Activated T-helper 17 cell treated with anti-CD3 and anti-CD28 coated beads, Interleukin-2, amount 50 U/mL, for 72 hours (primary cell): ENCODE measurements at regions not wholly inside any gene's neighbourhood (a gene's known extent, or its start where the extent isn't known, plus 50 kb on each side); places are given as distances from the start of the nearest gene placed in this dataset.

Source experiments
- ATAC-seq: fragments of 150-1000 bp; cut with Tn5 transposase; replicated peaks from 2 replicates; pipeline ENCODE4 v1.10.0; 2021; ENCODE audit warnings: mild to moderate bottlenecking, moderate library complexity
- H3K27ac Mint-ChIP-seq: one replicate; pipeline ENCODE4 v1.8.0; 2022; ENCODE audit warnings: mixed read lengths
- H3K27me3 Mint-ChIP-seq: one replicate; pipeline ENCODE4 v1.8.0; 2022; ENCODE audit warnings: mixed read lengths
- H3K36me3 Mint-ChIP-seq: one replicate; pipeline ENCODE4 v1.8.0; 2022; ENCODE audit warnings: low read depth, mild to moderate bottlenecking, mixed read lengths
- H3K4me1 Mint-ChIP-seq: one replicate; pipeline ENCODE4 v1.8.0; 2022; ENCODE audit warnings: mixed read lengths
- H3K4me3 Mint-ChIP-seq: one replicate; pipeline ENCODE4 v1.8.0; 2022; ENCODE audit warnings: mild to moderate bottlenecking, mixed read lengths
- H3K9me3 Mint-ChIP-seq: one replicate; pipeline ENCODE4 v1.8.0; 2022; ENCODE audit warnings: mixed read lengths

DNA sequence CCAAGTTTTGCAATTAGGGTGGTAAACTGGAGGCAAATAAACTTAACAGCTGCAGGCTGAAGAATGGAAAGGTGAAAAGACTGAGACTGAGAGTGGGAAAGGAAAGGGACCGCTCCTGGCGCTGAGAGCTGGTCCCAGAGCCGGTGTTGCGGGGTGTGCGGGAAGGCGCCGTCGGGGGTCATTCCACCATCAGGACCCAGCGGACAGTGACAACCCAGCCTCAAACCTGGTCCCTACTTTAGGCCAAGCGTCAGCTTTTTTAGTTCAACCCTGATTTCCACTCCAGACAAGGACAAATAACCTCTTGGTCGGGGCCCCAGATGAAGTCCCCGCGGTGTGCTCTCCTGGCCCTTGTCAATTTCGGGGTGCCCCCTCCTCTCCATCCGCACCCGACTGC, 145.8 kb upstream of the ETS2 start:
- Mint-ChIP-seq H3K27ac (no peak overlapping the region), H3K27me3 (peaks cover 51% of the 10 kb centered on the region), H3K9me3 (no peaks in the 10 kb centered on the region), H3K36me3 (peaks cover 5% of the 10 kb centered on the region), H3K4me1 (peaks cover 5% of the 10 kb centered on the region), H3K4me3 (peak overlapping the region; percentile 48)
- ATAC-seq: no peak

DNA sequence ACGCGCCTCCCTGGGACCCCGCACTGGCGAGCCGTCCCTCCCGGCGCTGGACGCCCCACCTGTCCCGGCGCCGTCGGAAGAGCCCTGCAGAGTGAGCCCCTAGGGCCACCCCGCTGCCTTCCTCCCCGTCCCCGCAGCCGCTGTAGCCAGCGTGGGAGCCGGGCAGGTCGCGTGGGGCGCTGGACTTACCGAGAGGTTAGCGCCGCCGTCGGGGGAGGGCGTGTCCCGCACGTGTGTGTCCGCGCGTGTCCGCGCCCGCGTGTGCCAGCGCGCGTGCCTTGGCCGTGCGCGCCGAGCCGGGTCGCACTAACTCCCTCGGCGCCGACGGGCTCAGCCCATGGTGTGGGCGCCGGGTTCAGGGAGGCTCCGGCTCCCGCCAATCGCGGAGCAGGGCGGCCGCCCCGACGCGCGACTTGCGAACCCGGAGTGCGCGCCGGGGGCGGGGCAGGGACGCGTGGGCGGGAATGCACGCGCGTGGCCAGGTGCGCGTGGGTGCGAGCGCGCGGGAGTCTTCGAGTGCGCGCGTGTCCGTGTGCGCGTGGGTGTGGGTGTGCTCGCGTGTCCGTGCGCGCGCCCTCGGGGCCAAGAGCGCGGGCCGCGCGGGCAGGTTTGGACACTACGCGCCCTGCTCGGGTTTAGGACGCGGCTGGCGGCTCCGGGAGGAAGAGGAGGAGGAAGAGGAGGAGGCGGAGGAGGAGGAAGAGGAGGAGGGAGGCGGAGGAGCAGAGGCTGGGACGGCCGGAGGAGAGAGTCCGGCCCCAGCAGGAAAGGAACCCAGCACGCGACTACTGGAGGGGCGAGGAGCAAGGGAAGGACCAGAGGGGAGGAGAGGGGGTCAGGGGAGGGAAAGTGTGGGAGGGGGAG, 145.2 kb upstream of the ETS2 start:
- no peaks in the 10 kb centered on the region for H3K9me3 Mint-ChIP-seq
- peaks cover 47% of the 10 kb centered on the region for H3K27me3 Mint-ChIP-seq
- H3K4me3 Mint-ChIP-seq: peak overlapping the region; percentile 63
- peaks cover 5% of the 10 kb centered on the region for H3K36me3 Mint-ChIP-seq
- ATAC-seq: no peak
- H3K4me1 Mint-ChIP-seq: peaks cover 5% of the 10 kb centered on the region
- H3K27ac Mint-ChIP-seq: no peak overlapping the region

DNA sequence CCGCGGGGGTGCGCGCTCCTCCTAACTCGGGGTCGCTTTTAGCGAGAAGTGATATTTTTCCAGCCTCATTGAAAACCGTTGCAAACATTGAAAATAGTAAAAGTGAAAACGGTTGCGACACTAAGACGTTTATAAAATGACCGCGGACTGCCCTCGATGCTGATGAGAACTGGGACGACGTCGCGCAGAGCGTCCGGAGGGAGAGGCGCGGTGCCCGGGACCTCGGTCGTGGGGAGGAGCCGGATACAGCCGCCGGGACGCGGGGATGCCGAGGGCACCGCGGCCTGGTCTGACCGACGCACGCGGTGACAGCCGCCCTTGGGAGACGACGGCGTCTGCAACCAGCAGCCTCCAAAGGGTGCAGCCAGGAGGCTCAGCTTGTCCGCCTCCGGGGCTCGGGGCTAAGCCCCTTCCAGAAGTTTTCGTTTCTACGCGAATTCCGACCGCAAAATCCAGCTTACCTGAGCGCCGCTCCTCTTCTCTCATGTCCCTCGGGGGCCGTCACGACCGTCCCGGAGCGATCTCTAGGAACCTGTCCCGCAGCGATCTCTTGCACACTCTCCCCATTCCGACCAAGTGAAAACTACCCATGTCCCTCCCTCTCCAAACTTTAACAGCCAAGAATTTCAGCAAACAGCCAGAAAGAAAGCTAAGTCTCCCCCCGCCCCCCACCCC, 144.4 kb upstream of the ETS2 start:
- H3K4me3 Mint-ChIP-seq: peak overlapping the region; percentile 63
- no peak for ATAC-seq
- no peaks in the 10 kb centered on the region for H3K9me3 Mint-ChIP-seq
- peaks cover 51% of the 10 kb centered on the region for H3K27me3 Mint-ChIP-seq
- H3K27ac Mint-ChIP-seq: no peak overlapping the region
- peaks cover 5% of the 10 kb centered on the region for H3K36me3 Mint-ChIP-seq
- H3K4me1 Mint-ChIP-seq: peaks cover 5% of the 10 kb centered on the region

DNA sequence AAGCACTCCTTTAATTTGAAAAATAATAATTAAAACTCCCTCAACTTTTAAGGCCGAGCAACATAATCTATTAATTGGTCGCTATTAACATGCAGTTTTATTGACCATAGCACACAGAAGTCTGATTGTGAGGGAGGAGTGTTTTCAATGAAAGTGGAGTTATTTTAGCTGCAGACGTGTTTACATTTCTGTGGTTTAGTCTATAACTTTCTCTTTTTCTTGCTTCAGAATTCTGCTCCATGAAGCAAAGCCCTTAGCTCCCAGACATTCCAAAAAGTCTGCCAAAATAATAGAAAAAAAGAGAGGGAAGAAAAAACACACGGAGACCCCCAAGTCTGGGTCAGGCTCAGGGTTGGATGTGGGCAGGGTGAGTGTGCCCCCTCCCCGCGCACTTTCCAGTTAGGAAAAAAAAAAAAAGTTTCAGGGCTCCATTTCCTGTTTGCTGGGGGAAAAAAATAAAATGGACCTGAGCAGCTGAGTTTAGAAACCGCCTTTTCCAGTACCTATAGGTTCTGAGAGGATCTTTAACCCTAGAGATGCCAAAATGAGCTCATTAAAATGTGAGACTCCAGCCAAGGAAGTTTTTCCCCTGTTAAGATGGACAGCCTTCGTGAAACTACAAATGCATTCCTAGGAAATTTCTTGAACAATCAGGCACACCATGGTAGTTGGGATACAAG, 143.7 kb upstream of the ETS2 start:
- no peak overlapping the region for H3K27ac Mint-ChIP-seq

DNA sequence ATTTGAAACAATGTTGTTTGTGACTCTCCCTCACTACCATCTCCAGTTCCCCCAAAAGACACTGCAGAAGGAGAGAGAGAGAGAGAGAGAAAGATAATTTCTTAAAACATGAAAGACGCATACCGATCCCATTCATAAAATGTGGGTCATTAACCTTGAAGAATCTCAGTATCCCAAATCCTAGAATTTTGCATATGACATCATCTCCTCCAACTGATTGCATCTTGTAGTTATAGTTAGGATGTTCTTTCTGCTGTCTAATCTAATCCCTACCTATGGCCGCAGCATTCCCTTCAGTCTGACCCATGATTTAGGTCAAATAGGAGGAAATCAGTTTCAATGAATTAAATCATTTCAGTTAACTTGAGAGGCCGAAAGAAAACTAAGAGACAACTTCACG, 142.4 kb upstream of the ETS2 start:
- Mint-ChIP-seq H3K4me1 (peaks cover 5% of the 10 kb centered on the region), H3K36me3 (peaks cover 5% of the 10 kb centered on the region), H3K27ac (no peak overlapping the region), H3K4me3 (no peak overlapping the region), H3K27me3 (peaks cover 39% of the 10 kb centered on the region), H3K9me3 (no peaks in the 10 kb centered on the region)
- no peak for ATAC-seq

More for the DNA sequence above, 143.7 kb upstream of the ETS2 start:
- ATAC-seq: no peak
- peaks cover 5% of the 10 kb centered on the region for H3K4me1 Mint-ChIP-seq
- H3K4me3 Mint-ChIP-seq: peak overlapping the region; percentile 63
- peaks cover 5% of the 10 kb centered on the region for H3K36me3 Mint-ChIP-seq
- no peaks in the 10 kb centered on the region for H3K9me3 Mint-ChIP-seq
- peaks cover 46% of the 10 kb centered on the region for H3K27me3 Mint-ChIP-seq

DNA sequence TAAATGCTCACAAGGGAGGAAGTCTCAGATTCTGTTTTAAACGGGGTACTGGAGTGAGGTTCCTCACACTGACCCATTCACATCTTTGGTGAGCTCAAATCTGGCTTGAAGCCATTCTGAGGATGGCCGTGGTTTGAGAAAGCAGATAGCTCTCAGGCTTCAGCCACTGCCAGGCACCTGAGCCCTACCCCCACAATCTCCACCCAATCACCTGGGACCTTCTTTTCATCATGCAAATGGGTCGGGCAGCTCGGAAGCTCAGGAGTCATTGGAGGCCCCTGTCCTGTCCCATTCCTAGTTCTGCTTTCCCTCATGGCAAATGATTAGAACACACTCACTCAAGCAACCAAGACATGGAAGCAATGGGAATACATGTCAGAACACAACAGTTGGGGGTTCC, 141.4 kb upstream of the ETS2 start:
- H3K27ac Mint-ChIP-seq: no peak overlapping the region
- peaks cover 5% of the 10 kb centered on the region for H3K36me3 Mint-ChIP-seq
- no peak for ATAC-seq
- H3K9me3 Mint-ChIP-seq: no peaks in the 10 kb centered on the region
- peaks cover 5% of the 10 kb centered on the region for H3K4me1 Mint-ChIP-seq
- H3K27me3 Mint-ChIP-seq: peaks cover 36% of the 10 kb centered on the region
- no peak overlapping the region for H3K4me3 Mint-ChIP-seq

DNA sequence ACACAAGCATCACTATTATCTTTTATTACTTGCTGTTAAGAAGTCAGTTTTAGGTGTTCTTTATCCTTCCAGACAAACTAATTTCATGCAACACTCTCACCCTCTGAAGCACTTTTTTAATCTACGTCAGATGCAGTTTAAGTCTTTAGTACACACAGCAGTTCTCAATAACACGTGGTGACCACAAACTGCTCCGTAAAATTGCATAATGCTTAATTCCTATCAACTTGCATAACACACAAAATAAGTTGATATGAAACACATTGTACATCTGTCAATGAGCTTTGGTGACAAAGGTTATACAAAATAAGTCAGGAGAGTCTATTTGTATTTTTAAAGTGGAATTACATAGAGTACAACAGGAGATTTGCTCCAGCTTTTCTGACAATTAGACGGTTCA, 140.9 kb upstream of the ETS2 start:
- H3K27me3 Mint-ChIP-seq: peaks cover 32% of the 10 kb centered on the region
- ATAC-seq: no peak
- peaks cover 5% of the 10 kb centered on the region for H3K36me3 Mint-ChIP-seq
- no peak overlapping the region for H3K27ac Mint-ChIP-seq
- peaks cover 5% of the 10 kb centered on the region for H3K4me1 Mint-ChIP-seq
- no peaks in the 10 kb centered on the region for H3K9me3 Mint-ChIP-seq
- H3K4me3 Mint-ChIP-seq: no peak overlapping the region

DNA sequence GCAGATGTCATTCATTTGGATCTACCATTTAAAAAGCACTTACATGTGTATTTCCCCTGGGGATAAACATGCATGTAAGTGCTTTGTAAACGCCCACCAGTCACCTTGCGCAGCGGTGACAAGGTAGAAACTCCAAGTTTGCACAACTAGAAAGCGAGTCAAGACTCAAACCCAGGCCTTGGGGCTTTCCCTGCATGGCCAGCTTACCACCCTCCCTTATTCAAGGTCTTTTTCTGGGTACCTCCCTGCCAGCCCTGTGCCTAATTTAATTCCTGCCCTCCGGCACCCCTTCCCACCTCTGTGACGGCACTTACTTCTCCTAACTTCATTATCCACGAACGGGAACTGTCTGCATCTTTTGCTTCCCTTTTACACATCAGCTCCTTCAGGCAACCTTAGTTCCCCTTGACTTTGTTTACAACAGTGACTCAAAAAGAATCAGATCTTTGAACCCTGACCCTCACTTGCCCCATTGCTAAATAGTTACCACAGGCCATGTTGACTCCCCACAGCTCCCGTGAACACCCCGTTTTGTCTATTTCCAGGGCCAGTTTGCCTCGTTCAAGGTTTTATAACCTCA, 138.3 kb upstream of the ETS2 start:
- H3K9me3 Mint-ChIP-seq: no peaks in the 10 kb centered on the region
- no peaks in the 10 kb centered on the region for H3K4me1 Mint-ChIP-seq
- no peak overlapping the region for H3K4me3 Mint-ChIP-seq
- H3K27me3 Mint-ChIP-seq: peaks cover 20% of the 10 kb centered on the region
- ATAC-seq: no peak
- H3K27ac Mint-ChIP-seq: no peak overlapping the region
- H3K36me3 Mint-ChIP-seq: no peaks in the 10 kb centered on the region

DNA sequence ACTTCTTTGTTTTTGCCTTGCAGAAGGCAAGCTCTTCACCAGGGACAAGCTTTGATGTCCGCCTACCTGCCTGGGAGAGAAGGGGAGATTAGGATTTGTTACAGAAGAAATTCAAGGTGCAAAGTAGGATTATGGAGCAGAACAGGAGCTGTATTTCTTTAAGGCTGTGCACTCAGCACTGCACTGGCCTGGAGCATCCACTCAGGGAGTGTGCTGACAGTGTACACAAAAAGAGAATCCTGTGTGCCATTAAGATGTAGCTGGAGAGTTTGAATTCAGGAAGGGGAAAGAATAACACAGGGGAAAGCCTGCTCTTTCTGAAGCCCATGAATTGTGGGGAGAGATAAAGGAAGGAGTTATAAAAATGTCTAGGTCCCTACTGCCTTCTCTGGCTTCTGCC, 137.7 kb upstream of the ETS2 start:
- no peaks in the 10 kb centered on the region for H3K9me3 Mint-ChIP-seq
- no peaks in the 10 kb centered on the region for H3K36me3 Mint-ChIP-seq
- H3K27me3 Mint-ChIP-seq: peaks cover 16% of the 10 kb centered on the region
- H3K4me3 Mint-ChIP-seq: no peak overlapping the region
- H3K27ac Mint-ChIP-seq: no peak overlapping the region
- H3K4me1 Mint-ChIP-seq: no peaks in the 10 kb centered on the region
- ATAC-seq: no peak

DNA sequence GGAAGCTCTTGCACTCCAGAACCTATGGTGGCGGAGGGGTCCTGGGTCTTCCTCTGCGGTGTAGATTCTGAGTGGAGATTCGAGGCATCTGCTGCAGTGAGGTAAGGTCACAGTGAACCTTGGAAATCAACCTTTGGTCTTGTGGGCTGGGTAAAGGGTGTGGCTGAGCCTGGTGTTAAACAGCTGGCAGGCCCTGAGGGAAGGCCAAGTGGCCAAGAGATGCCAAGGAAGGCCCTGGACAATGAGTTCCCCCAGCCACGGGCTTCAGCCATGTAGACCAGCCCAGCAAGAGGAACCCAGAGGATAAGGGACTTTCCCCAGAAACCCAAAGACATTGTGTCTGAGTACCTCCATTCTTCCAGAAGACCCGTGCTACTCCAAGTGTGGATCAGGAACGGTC, 137.2 kb upstream of the ETS2 start:
- Mint-ChIP-seq H3K9me3 (no peaks in the 10 kb centered on the region), H3K4me1 (no peaks in the 10 kb centered on the region), H3K4me3 (no peak overlapping the region), H3K36me3 (no peaks in the 10 kb centered on the region), H3K27ac (no peak overlapping the region), H3K27me3 (peaks cover 11% of the 10 kb centered on the region)
- no peak for ATAC-seq

DNA sequence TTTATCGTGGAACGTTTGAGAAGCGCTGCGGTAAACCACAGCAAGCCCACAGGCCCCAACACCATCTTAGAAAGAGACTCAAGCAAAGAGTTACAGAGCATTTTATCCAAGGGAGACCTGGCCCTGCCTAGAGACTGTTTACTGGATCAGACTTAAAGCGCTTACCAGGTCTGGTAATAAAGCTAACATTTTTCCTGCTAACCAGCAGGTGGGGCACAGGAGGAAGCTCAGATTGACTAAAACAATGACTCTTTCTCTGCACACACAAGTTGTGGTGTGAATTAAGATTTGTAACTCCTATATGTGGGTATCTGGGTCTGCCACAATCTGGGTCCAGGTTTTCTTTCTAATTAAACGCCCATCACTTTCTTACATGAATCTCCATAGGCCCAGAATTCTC, 136.5 kb upstream of the ETS2 start:
- H3K4me3 Mint-ChIP-seq: no peak overlapping the region
- H3K27ac Mint-ChIP-seq: no peak overlapping the region
- ATAC-seq: no peak
- H3K36me3 Mint-ChIP-seq: no peaks in the 10 kb centered on the region
- no peaks in the 10 kb centered on the region for H3K4me1 Mint-ChIP-seq
- peaks cover 11% of the 10 kb centered on the region for H3K27me3 Mint-ChIP-seq
- H3K9me3 Mint-ChIP-seq: no peaks in the 10 kb centered on the region

DNA sequence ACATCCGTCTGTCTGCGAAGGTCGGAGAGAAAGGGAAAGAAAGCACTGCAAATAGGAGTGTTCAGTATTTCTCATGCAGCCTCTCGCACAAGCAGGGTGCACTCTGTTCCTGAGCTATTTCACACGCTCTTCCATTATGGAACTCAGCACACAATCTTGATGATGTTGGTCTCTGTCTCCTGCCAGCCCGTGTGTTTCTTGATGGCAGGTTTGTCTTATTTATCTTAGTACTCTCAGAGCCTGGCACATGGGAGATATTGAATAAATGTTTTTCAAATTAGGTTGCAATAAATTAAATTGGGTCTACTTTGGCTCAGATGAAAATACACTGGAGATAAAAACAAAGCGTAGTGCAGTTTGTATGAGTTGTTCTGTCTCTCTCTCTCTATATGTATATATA, 134.9 kb upstream of the ETS2 start:
- Mint-ChIP-seq H3K36me3 (no peaks in the 10 kb centered on the region), H3K4me1 (no peaks in the 10 kb centered on the region), H3K27ac (no peak overlapping the region), H3K4me3 (no peak overlapping the region), H3K9me3 (no peaks in the 10 kb centered on the region), H3K27me3 (peaks cover 15% of the 10 kb centered on the region)
- no peak for ATAC-seq

DNA sequence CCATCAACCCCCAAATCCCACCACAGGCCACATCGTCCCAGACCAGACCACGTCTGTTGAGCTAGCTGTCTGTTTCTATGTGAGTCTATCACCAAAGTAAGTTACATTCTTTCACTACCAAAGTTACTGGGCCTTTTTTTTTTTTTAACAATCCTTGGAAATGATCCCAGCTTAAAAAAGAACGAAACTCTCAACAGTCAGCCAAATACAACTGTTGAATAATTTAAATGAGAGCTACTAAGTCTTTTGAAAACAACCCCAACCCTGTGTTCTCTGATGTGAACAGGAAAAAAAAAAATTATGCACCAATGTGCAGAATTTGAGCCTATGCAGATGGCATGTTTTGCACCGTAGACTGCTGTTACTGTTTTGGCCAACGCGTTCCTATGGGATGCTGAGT, 134.0 kb upstream of the ETS2 start:
- ATAC-seq: no peak
- Mint-ChIP-seq H3K9me3 (no peaks in the 10 kb centered on the region), H3K27me3 (peaks cover 17% of the 10 kb centered on the region), H3K27ac (no peak overlapping the region), H3K4me1 (no peaks in the 10 kb centered on the region), H3K4me3 (no peak overlapping the region), H3K36me3 (no peaks in the 10 kb centered on the region)

DNA sequence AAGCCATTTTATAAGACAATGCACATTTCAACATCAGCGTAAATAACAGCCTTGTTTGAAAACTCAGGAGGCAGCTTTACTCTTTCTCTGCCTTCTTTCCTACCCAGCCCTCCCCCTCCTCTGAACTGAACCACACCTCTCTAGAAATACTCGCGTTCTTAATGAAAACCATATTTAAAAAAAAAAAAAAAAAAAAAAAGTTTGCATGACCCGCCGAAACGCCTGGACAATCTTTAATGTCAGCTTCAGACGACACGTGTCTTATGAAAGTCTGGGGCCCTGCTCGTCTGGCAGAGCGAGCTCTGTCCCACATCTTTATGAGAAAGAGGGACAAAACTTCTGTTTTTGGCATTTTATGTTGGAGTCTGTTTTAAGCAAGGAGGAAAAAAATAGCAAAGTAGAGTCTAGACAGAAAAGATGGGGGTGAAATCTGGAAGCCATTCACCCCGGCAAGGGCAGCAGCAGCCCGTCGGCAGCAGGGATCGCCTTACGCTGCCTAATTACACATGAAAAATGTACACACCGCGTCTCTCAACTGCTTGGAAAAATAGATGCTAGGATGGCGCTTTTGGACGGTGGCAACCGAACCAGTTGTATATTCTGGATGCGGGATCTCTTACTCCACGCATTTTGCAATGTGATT, 130.4 kb upstream of the ETS2 start:
- Mint-ChIP-seq H3K36me3 (no peaks in the 10 kb centered on the region), H3K27ac (no peak overlapping the region), H3K27me3 (peaks cover 18% of the 10 kb centered on the region), H3K4me1 (no peaks in the 10 kb centered on the region), H3K4me3 (no peak overlapping the region), H3K9me3 (peaks cover 3% of the 10 kb centered on the region)
- ATAC-seq: no peak
